ENCODE measurements at regions not wholly inside any gene's neighbourhood (a gene's known extent, or its start where the extent isn't known, plus 50 kb on each side); places are given as distances from the start of the nearest gene placed in this dataset.

GRCh38 chr2:4272261-4272858 lies 569.0 kb downstream of the DCDC2C start:
- FAIRE-seq: no peak
- DNase-seq (ENCODE audit: low read depth in 1 of 2, low spot score in 1 of 2): no peak
- Histone ChIP-seq H3K4me3 (no peak overlapping the region), H3K4me1 (no peaks in the 10 kb centered on the region), H3K27ac (no peak overlapping the region), H3K9me3 (0 out of 3 replicates have a peak, but pooled peaks cover 4% of the 10 kb centered on the region), H3K4me2 (no peak overlapping the region)
- WGBS (ENCODE audit: missing lambda C conversion rate): 3% methylated on average over 11 of the region's 13 CpGs
- ATAC-seq: no peak
- ChIA-PET POLR2A (no interaction called here), CTCF (no interaction called here)
- no peak for TF ChIP-seq ZSCAN20 (CRISPR knock-in tag; IDR thresholded peaks at IDR 0.05)
- TF ChIP-seq JUN (IDR thresholded peaks at IDR 0.05): no peak
- TF ChIP-seq RFX5 (IDR thresholded peaks at IDR 0.05): no peak

GRCh38 chr2:4278392-4278791 lies 575.0 kb downstream of the DCDC2C start:
- ChIA-PET CTCF (no interaction called here), POLR2A (no interaction called here)
- Histone ChIP-seq H3K27ac (no peak overlapping the region), H3K9me3 (0 out of 3 replicates have a peak, but pooled peaks cover 10% of the 10 kb centered on the region), H3K4me3 (no peak overlapping the region), H3K4me2 (no peak overlapping the region), H3K4me1 (no peaks in the 10 kb centered on the region)
- no peak for FAIRE-seq
- 29% methylated on average over 7 of the region's 7 CpGs for WGBS (ENCODE audit: missing lambda C conversion rate)
- ATAC-seq: no peak
- DNase-seq (ENCODE audit: low read depth in 1 of 2, low spot score in 1 of 2): no peak
- no peak for TF ChIP-seq ZFP36 (IDR thresholded peaks at IDR 0.05; ENCODE audit: borderline replicate concordance, partially characterized antibody)
- TF ChIP-seq RCOR1 (IDR thresholded peaks at IDR 0.05; ENCODE audit: low read depth, low read length): no peak
- TF ChIP-seq KDM1A (IDR thresholded peaks at IDR 0.05; ENCODE audit: low read depth): no peak
- no peak for TF ChIP-seq FOXS1 (CRISPR knock-in tag; IDR thresholded peaks at IDR 0.05)
- TF ChIP-seq ATOH8 (CRISPR knock-in tag; IDR thresholded peaks at IDR 0.05; ENCODE audit: low read depth): no peak
- no peak for TF ChIP-seq CBX2 (IDR thresholded peaks at IDR 0.05; ENCODE audit: borderline replicate concordance, low read depth)
- no peak for TF ChIP-seq HOXB13 (CRISPR knock-in tag; IDR thresholded peaks at IDR 0.05; ENCODE audit: low read depth)
- TF ChIP-seq CHD4 (IDR thresholded peaks at IDR 0.05; ENCODE audit: borderline replicate concordance): no peak
- no peak for TF ChIP-seq GATA3 (IDR thresholded peaks at IDR 0.05; ENCODE audit: borderline replicate concordance)
- no peak for TF ChIP-seq BCL3 (IDR thresholded peaks at IDR 0.05)
- TF ChIP-seq KDM5A (IDR thresholded peaks at IDR 0.05): no peak
- TF ChIP-seq PBX3 (IDR thresholded peaks at IDR 0.05): no peak
- no peak for TF ChIP-seq HOXA7 (CRISPR knock-in tag; IDR thresholded peaks at IDR 0.05)
- no peak for TF ChIP-seq JUNB (IDR thresholded peaks at IDR 0.05)
- no peak for TF ChIP-seq NPAS2 (CRISPR knock-in tag; IDR thresholded peaks at IDR 0.05; ENCODE audit: borderline replicate concordance)

GRCh38 chr2:4279431-4279830 lies 576.1 kb downstream of the DCDC2C start:
- ChIA-PET POLR2A (no interaction called here), CTCF (no interaction called here)
- no peak for TF ChIP-seq HOXB5 (CRISPR knock-in tag; IDR thresholded peaks at IDR 0.05)
- TF ChIP-seq HEYL (CRISPR knock-in tag; IDR thresholded peaks at IDR 0.05): no peak
- no peak for TF ChIP-seq ELK1 (IDR thresholded peaks at IDR 0.05; ENCODE audit: low read depth, low read length)
- Histone ChIP-seq H3K4me3 (no peak overlapping the region), H3K9me3 (peaks cover 8% of the 10 kb centered on the region; the same call in 1 of the 3 replicates), H3K4me2 (no peak overlapping the region), H3K27ac (no peak overlapping the region), H3K4me1 (no peaks in the 10 kb centered on the region)
- no peak for DNase-seq (ENCODE audit: low read depth in 1 of 2, low spot score in 1 of 2)
- WGBS (ENCODE audit: missing lambda C conversion rate): 3% methylated on average over 5 of the region's 5 CpGs
- FAIRE-seq: no peak
- ATAC-seq: no peak
